ENCODE measurements at regions not wholly inside any gene's neighbourhood (a gene's known extent, or its start where the extent isn't known, plus 50 kb on each side); places are given as distances from the start of the nearest gene placed in this dataset.
"Not testable (repeated sequence)": the region's sequence is repeated elsewhere in the genome, so short reads cannot be mapped to it uniquely, and the experiment has no call there.

DNA sequence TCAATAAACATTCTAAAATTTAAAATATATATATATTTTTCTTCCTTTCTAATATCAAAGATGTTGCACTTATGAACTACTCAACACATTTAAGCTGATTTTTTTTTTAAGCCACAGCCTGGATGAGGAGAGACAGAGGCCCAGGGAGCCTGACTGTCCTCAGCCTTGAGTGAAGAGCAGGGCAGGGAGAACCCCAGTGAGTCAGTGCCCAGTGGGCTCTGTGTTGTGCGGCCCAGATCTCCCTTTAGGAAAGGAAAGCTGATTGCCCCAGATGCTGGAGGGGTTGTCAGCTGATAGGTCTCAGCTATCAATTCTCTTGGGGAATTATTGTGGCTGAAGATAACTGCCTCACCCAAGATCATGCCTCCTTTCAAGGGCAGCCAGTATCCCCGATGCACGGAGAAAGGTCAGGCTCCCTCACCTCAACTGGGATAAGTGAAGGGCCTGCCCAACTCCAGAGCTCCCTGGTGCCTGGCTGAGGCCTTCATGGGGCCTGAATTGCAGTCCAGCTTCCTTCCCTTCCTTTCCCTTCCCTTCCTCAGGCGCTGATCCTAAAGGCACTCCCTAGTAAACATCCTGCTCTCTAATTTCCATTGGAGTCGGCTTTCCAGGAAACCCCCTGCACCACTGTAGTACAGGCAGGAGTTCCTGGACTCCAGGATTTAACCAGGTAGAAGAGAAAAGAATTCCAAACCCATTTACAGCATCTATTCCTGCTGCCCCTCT is 106.9 kb upstream of the ATL2 start:
- Histone ChIP-seq H3K9me2 (ENCODE audit: insufficient read depth) (no peaks in the 10 kb centered on the region), H3K4me1 (replicated peaks; ENCODE audit: insufficient read depth) (no peaks in the 10 kb centered on the region), H4K20me1 (ENCODE audit: insufficient read depth) (no peaks in the 10 kb centered on the region), H3K79me2 (ENCODE audit: low read depth) (no peaks in the 10 kb centered on the region), H2AFZ (no peak overlapping the region), H3K4me2 (no peak overlapping the region), H3K27ac (no peak overlapping the region), H3K27me3 (ENCODE audit: insufficient read depth, low read depth) (no peaks in the 10 kb centered on the region), H3K36me3 (ENCODE audit: low read depth) (no peaks in the 10 kb centered on the region), H3F3A (ENCODE audit: insufficient read depth, low read depth) (no peaks in the 10 kb centered on the region), H3K9me3 (ENCODE audit: insufficient read depth, low read depth) (peaks cover 10% of the 10 kb centered on the region), H3K4me3 (no peak overlapping the region)
- ChIA-PET CTCF (no interaction called here), POLR2A (ENCODE audit: unreplicated experiment) (no interaction called here)
- BruUV-seq (replicated peaks): no TSS peak
- intact Hi-C loops (cut with micrococcal nuclease; ENCODE audit: unreplicated experiment): no loop called here
- no peak for TF ChIP-seq CTCF (conservative IDR thresholded peaks at IDR 0.05)
- no peak for TF ChIP-seq EZH2 (IDR thresholded peaks at IDR 0.05; ENCODE audit: low read depth)
- no peak for DNase-seq

- H3K27me3 ChIP-seq (ENCODE audit: insufficient read depth, low read depth); POLR2A ChIA-PET (ENCODE audit: unreplicated experiment); H3K27ac ChIP-seq; H3F3A ChIP-seq (ENCODE audit: insufficient read depth, low read depth); CTCF ChIA-PET; H2AFZ ChIP-seq; DNase-seq; H4K20me1 ChIP-seq (ENCODE audit: insufficient read depth); H3K36me3 ChIP-seq (ENCODE audit: low read depth); H3K4me2 ChIP-seq; BruUV-seq (replicated peaks); H3K9me2 ChIP-seq (ENCODE audit: insufficient read depth); H3K4me1 ChIP-seq (replicated peaks; ENCODE audit: insufficient read depth); H3K4me3 ChIP-seq; intact Hi-C loops (cut with micrococcal nuclease; ENCODE audit: unreplicated experiment); H3K79me2 ChIP-seq (ENCODE audit: low read depth): not testable (repeated sequence)
- peaks cover 10% of the 10 kb centered on the region for H3K9me3 ChIP-seq (ENCODE audit: insufficient read depth, low read depth)
Observed at GRCh38 chr2:38482710-38483109, 105.6 kb upstream of the ATL2 start.

DNA sequence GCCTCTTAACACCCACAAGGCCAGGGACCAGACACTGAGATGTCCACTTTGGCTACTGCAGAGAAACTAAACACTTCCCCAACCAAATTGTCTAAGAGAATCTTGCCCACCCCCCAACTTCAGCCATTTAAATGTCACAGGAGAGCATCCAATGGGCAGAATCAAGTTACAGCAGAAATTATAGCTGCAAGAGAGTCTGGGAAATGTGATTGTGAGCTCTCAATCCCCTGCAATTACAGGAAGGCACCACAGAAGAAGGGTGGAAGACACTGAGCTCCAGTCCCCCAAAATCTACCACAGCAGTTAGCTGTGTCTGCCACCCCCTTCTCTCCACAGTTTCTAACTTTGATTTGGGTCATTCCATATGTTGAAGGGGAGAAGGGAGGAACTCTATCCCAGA is 103.5 kb upstream of the ATL2 start:
- Histone ChIP-seq H3K27me3 (ENCODE audit: insufficient read depth, low read depth) (no peaks in the 10 kb centered on the region), H3K79me2 (ENCODE audit: low read depth) (no peaks in the 10 kb centered on the region), H3K4me2 (no peak overlapping the region), H3K4me1 (replicated peaks; ENCODE audit: insufficient read depth) (no peaks in the 10 kb centered on the region), H4K20me1 (ENCODE audit: insufficient read depth) (no peaks in the 10 kb centered on the region), H3F3A (ENCODE audit: insufficient read depth, low read depth) (no peaks in the 10 kb centered on the region), H3K4me3 (no peak overlapping the region), H3K36me3 (ENCODE audit: low read depth) (no peaks in the 10 kb centered on the region), H2AFZ (no peak overlapping the region), H3K27ac (no peak overlapping the region), H3K9me2 (ENCODE audit: insufficient read depth) (no peaks in the 10 kb centered on the region), H3K9me3 (ENCODE audit: insufficient read depth, low read depth) (peaks cover 10% of the 10 kb centered on the region)
- intact Hi-C loops (cut with micrococcal nuclease; ENCODE audit: unreplicated experiment): no loop called here
- BruUV-seq (replicated peaks): no TSS peak
- no peak for TF ChIP-seq CTCF (conservative IDR thresholded peaks at IDR 0.05)
- no peak for TF ChIP-seq EZH2 (IDR thresholded peaks at IDR 0.05; ENCODE audit: low read depth)
- DNase-seq: no peak
- CTCF ChIA-PET: no interaction called here
- POLR2A ChIA-PET (ENCODE audit: unreplicated experiment): no interaction called here

DNA sequence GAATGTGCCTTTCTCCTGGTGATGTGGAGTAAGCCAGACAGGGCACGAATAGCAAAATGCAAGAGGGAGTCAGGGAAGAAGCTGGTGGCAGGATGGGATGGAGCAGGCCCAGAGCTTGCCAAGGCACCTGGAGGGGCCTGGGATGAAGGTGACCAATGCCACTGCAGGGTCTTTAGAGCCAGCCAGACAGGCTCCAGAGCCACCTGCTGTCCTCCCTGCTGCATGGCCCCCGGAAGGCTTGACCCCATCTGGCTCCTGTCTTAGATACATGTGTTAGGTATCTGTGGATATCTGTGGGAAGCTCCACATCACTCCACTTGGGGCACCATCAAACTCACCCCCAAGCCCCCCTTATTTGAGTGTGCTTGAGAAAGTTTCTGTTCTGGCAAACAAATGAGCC is 99.9 kb upstream of the ATL2 start:
- POLR2A ChIA-PET (ENCODE audit: unreplicated experiment): no interaction called here
- H3K4me2 ChIP-seq: no peak overlapping the region
- H3F3A ChIP-seq (ENCODE audit: insufficient read depth, low read depth): peaks cover 3% of the 10 kb centered on the region; the same call in 1 of the 2 replicates
- CTCF ChIA-PET: no interaction called here
- no peaks in the 10 kb centered on the region for H3K27me3 ChIP-seq (ENCODE audit: insufficient read depth, low read depth)
- intact Hi-C loops (cut with micrococcal nuclease; ENCODE audit: unreplicated experiment): no loop called here
- no peak overlapping the region for H3K4me3 ChIP-seq
- no peaks in the 10 kb centered on the region for H4K20me1 ChIP-seq (ENCODE audit: insufficient read depth)
- BruUV-seq (replicated peaks): no TSS peak
- H3K36me3 ChIP-seq (ENCODE audit: low read depth): no peaks in the 10 kb centered on the region
- H3K9me3 ChIP-seq (ENCODE audit: insufficient read depth, low read depth): peaks cover 10% of the 10 kb centered on the region
- no peak overlapping the region for H3K27ac ChIP-seq
- DNase-seq: no peak
- H3K9me2 ChIP-seq (ENCODE audit: insufficient read depth): no peaks in the 10 kb centered on the region
- H2AFZ ChIP-seq: no peak overlapping the region
- H3K4me1 ChIP-seq (replicated peaks; ENCODE audit: insufficient read depth): peaks cover 11% of the 10 kb centered on the region; the same call in 1 of the 2 replicates
- H3K79me2 ChIP-seq (ENCODE audit: low read depth): no peaks in the 10 kb centered on the region
- TF ChIP-seq CTCF (conservative IDR thresholded peaks at IDR 0.05): no peak
- no peak for TF ChIP-seq EZH2 (IDR thresholded peaks at IDR 0.05; ENCODE audit: low read depth)

Data from PC-9 (cell line).